ENCODE measurements at regions not wholly inside any gene's neighbourhood (a gene's known extent, or its start where the extent isn't known, plus 50 kb on each side); places are given as distances from the start of the nearest gene placed in this dataset.

DNA sequence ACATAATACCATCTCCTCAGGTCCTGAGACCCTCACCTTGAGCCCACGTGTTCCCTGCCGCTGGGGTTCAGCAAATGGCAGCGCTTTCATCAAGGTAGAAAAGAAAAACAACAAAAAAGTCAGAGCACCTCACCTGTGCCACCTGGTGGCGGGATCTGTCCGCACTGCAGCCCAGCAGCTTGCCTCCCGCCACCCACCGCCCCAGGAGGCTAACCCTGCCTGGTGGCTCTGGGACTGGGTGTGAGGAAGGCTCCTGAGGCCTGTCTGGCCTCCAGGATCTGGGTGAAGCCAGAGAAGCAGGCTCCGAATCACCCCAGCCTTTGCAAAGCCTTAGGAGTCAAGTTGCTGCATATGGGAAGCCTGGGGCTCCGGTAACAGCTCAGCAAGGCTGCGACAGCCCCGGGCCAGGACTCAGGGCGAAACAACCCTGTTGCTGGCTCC is 270.8 kb downstream of the BMP7 start:
- ATAC-seq (ENCODE audit: low read depth in 2 of 2), result no peak
- H3K27me3 Mint-ChIP-seq, result no peaks in the 10 kb centered on the region
- no peak for DNase-seq
- H3K27ac Mint-ChIP-seq, result no peak overlapping the region
- H3K9me3 Mint-ChIP-seq, result peaks cover 0 to 31% (median 14%) of the 10 kb centered on the region in 7 donors
- peaks cover 0 to 6% of the 10 kb centered on the region in 2 donors for H3K36me3 Mint-ChIP-seq
- H3K4me1 Mint-ChIP-seq, result no peaks in the 10 kb centered on the region
- H3K4me3 Mint-ChIP-seq, result no peak overlapping the region

GRCh38 chr20:56996533-56996932 is 269.9 kb downstream of the BMP7 start:
- no peak for ATAC-seq (ENCODE audit: low read depth in 2 of 2)
- peaks cover 0 to 6% of the 10 kb centered on the region in 2 donors for H3K36me3 Mint-ChIP-seq
- no peak overlapping the region for H3K27ac Mint-ChIP-seq
- H3K4me1 Mint-ChIP-seq, result no peaks in the 10 kb centered on the region
- H3K27me3 Mint-ChIP-seq, result no peaks in the 10 kb centered on the region
- peaks cover 0 to 31% (median 14%) of the 10 kb centered on the region in 7 donors for H3K9me3 Mint-ChIP-seq
- H3K4me3 Mint-ChIP-seq, result no peak overlapping the region
- no peak for DNase-seq

- Mint-ChIP-seq H3K27me3 (peaks cover 0 to 5% (median 0%) of the 10 kb centered on the region in 3 donors), H3K4me3 (no peak overlapping the region), H3K27ac (no peak overlapping the region), H3K9me3 (peaks cover 0 to 31% (median 14%) of the 10 kb centered on the region in 7 donors), H3K4me1 (no peaks in the 10 kb centered on the region), H3K36me3 (peaks cover 0 to 6% of the 10 kb centered on the region in 2 donors)
- DNase-seq (no peak), ATAC-seq (ENCODE audit: low read depth in 2 of 2) (no peak)
Observed at GRCh38 chr20:56998438-56998837, 268.0 kb downstream of the BMP7 start.

- no peak for ATAC-seq (ENCODE audit: low read depth in 2 of 2)
- Mint-ChIP-seq H3K4me1 (peaks cover 0 to 4% (median 0%) of the 10 kb centered on the region in 3 donors), H3K4me3 (no peak overlapping the region), H3K27me3 (peaks cover 0 to 11% (median 7%) of the 10 kb centered on the region in 3 donors), H3K36me3 (peaks cover 0 to 6% of the 10 kb centered on the region in 2 donors), H3K27ac (peak overlapping the region in 1 of 6 donors; percentile 27), H3K9me3 (peaks cover 0 to 31% (median 15%) of the 10 kb centered on the region in 7 donors)
- no peak for DNase-seq
Observed at GRCh38 chr20:57000441-57000968, 265.9 kb downstream of the BMP7 start.

DNA sequence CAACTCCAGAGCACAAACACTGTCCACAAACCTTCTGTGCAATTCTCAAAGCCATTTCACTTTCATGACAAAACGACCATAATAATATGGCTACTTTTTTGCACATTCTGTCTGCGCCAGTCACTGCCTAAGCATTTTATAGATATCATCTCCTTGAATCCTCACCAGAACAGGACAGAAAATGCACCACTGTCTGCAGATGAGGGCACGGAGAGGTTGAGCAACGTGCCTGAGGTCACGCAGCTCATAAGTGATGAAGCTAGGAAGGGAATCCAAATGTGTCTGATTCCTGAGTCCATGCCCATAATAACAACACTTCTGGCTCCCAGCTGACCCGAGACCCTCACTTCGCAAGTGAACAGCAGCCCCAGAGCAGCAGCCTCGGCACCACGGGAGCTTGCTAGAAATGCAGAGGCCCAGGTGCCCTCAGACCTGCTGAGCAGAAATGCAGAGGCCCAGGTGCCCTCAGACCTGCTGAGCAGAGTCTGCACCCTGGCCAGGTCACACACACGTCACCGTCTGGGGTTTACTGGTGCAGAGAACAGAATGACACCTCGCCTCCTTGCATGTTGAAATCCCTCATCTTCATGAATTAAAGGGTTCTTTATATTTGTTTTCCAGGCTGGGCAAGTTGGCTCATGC is 265.2 kb downstream of the BMP7 start:
- Mint-ChIP-seq H3K9me3 (peaks cover 0 to 31% (median 15%) of the 10 kb centered on the region in 7 donors), H3K27ac (no peak overlapping the region), H3K4me3 (no peak overlapping the region), H3K4me1 (peaks cover 0 to 4% (median 2%) of the 10 kb centered on the region in 3 donors), H3K36me3 (peaks cover 0 to 6% of the 10 kb centered on the region in 2 donors), H3K27me3 (peaks cover 0 to 11% (median 8%) of the 10 kb centered on the region in 3 donors)
- DNase-seq, result no peak
- ATAC-seq (ENCODE audit: low read depth in 2 of 2), result no peak

- ATAC-seq (ENCODE audit: low read depth in 2 of 2) (no peak), DNase-seq (no peak)
- Mint-ChIP-seq H3K4me3 (no peak overlapping the region), H3K27ac (no peak overlapping the region), H3K27me3 (peaks cover 6 to 11% (median 8%) of the 10 kb centered on the region in 3 donors), H3K36me3 (peaks cover 0 to 6% of the 10 kb centered on the region in 2 donors), H3K9me3 (peaks cover 0 to 28% (median 10%) of the 10 kb centered on the region in 7 donors), H3K4me1 (peaks cover 5 to 10% (median 7%) of the 10 kb centered on the region in 3 donors)
Observed at GRCh38 chr20:57002066-57002570, 264.3 kb downstream of the BMP7 start.

GRCh38 chr20:57003012-57003411 is 263.4 kb downstream of the BMP7 start:
- H3K4me1 Mint-ChIP-seq, result peaks cover 8 to 18% (median 15%) of the 10 kb centered on the region in 3 donors
- peaks cover 8 to 11% (median 10%) of the 10 kb centered on the region in 3 donors for H3K27me3 Mint-ChIP-seq
- peaks cover 0 to 6% of the 10 kb centered on the region in 2 donors for H3K36me3 Mint-ChIP-seq
- DNase-seq (no peak), ATAC-seq (ENCODE audit: low read depth in 2 of 2) (no peak)
- H3K4me3 Mint-ChIP-seq, result peak overlapping the region in 1 of 8 donors; percentile 44
- no peak overlapping the region for H3K27ac Mint-ChIP-seq
- H3K9me3 Mint-ChIP-seq, result peaks cover 0 to 20% (median 10%) of the 10 kb centered on the region in 7 donors

DNA sequence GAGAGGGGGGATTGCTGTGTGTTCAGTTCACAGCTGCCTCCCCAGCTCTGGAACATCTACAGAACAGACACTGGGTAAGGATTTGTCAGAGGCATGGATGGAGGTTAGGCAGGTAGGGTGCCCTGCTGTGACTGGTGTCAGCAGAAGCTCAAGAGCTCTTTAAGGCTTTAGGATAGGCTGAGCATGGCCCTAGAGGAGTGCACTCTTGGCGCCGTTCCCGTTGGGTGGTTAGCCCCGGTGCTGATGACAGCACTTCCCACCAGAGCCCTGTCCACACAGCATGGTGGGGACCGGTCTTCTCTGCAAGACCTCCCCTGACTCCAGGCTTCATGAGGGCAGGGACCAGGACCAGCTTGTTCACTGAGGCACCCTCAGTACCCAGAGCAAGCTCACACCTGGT is 262.0 kb downstream of the BMP7 start:
- Mint-ChIP-seq H3K4me1 (peaks cover 8 to 18% (median 17%) of the 10 kb centered on the region in 3 donors), H3K36me3 (no peaks in the 10 kb centered on the region), H3K27ac (no peak overlapping the region), H3K4me3 (no peak overlapping the region), H3K9me3 (peaks cover 0 to 8% (median 2%) of the 10 kb centered on the region in 7 donors), H3K27me3 (peaks cover 8 to 11% (median 11%) of the 10 kb centered on the region in 3 donors)
- DNase-seq (no peak), ATAC-seq (ENCODE audit: low read depth in 2 of 2) (no peak)

- H3K4me1 Mint-ChIP-seq, result peaks cover 8 to 18% (median 17%) of the 10 kb centered on the region in 3 donors
- no peaks in the 10 kb centered on the region for H3K36me3 Mint-ChIP-seq
- H3K9me3 Mint-ChIP-seq, result peaks cover 0 to 3% (median 0%) of the 10 kb centered on the region in 7 donors
- H3K4me3 Mint-ChIP-seq, result no peak overlapping the region
- H3K27me3 Mint-ChIP-seq, result peaks cover 15 to 17% (median 16%) of the 10 kb centered on the region in 3 donors
- H3K27ac Mint-ChIP-seq, result no peak overlapping the region
- ATAC-seq (ENCODE audit: low read depth in 2 of 2) (no peak), DNase-seq (no peak)
Observed at GRCh38 chr20:57004951-57005933, 261.2 kb downstream of the BMP7 start.

DNA sequence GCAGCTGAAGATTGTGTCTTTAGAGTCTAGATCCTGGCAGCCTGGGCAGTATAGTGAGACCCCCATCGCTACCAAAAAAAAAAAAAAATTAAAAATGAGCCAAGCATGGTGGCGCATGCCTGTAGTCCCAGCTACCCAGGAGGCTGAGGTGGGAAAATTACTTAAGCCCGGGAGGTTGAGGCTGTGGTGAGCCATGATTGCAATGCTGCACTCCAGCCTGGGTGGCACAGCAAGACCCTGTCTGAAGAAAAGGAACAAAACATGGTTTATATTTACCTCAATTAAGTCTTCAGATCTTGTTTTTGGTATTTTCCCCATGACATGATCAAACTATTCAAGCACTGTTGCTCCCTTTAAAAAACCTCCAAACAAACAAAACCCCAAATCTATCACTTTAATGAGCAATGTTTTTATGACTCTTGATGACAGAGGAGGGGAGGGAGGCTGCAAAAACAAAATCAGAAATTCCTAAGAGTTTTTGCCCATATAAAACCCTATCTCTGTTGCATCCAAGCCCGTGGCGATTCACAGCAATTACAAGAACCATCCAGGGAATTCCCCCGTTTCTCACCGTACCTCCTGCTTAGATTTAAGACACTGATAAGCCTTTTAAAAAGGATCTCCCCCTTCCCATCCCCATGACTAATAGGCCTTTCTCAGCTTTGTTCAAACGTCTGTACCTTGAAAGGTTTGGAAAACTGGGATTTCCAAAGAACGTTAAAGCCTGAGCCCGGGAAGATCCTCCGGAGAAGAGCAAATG is 259.9 kb downstream of the BMP7 start:
- Mint-ChIP-seq H3K27me3 (peaks cover 16 to 28% (median 22%) of the 10 kb centered on the region in 3 donors), H3K4me1 (peaks cover 8 to 18% (median 17%) of the 10 kb centered on the region in 3 donors), H3K36me3 (no peaks in the 10 kb centered on the region), H3K4me3 (peak overlapping the region in 3 of 8 donors; percentile 1 to 2 (median 2)), H3K27ac (peak overlapping the region in 3 of 6 donors; percentile 6 to 50 (median 12)), H3K9me3 (peaks cover 0 to 2% (median 0%) of the 10 kb centered on the region in 7 donors)
- ATAC-seq (ENCODE audit: low read depth in 2 of 2) (no peak), DNase-seq (no peak)

GRCh38 chr20:57007171-57007540 is 259.3 kb downstream of the BMP7 start:
- no peaks in the 10 kb centered on the region for H3K36me3 Mint-ChIP-seq
- H3K4me3 Mint-ChIP-seq, result peak overlapping the region in 6 of 8 donors; percentile 0 to 30 (median 5)
- H3K9me3 Mint-ChIP-seq, result peaks cover 0 to 2% (median 0%) of the 10 kb centered on the region in 7 donors
- peak overlapping the region in 4 of 6 donors; percentile 1 to 12 (median 6) for H3K27ac Mint-ChIP-seq
- H3K27me3 Mint-ChIP-seq, result peaks cover 16 to 29% (median 22%) of the 10 kb centered on the region in 3 donors
- H3K4me1 Mint-ChIP-seq, result peaks cover 8 to 18% (median 17%) of the 10 kb centered on the region in 3 donors
- DNase-seq (no peak), ATAC-seq (ENCODE audit: low read depth in 2 of 2) (no peak)

GRCh38 chr20:57008217-57008616 is 258.2 kb downstream of the BMP7 start:
- DNase-seq, result no peak
- Mint-ChIP-seq H3K9me3 (peaks cover 0 to 5% (median 0%) of the 10 kb centered on the region in 7 donors), H3K4me1 (peaks cover 8 to 18% (median 17%) of the 10 kb centered on the region in 3 donors), H3K27me3 (peaks cover 22 to 37% (median 24%) of the 10 kb centered on the region in 3 donors), H3K4me3 (no peak overlapping the region), H3K36me3 (no peaks in the 10 kb centered on the region), H3K27ac (no peak overlapping the region)
- no peak for ATAC-seq (ENCODE audit: low read depth in 2 of 2)

All from naive B cell (primary cell).